Heart right ventricle (tissue), 16 donors: ENCODE measurements at regions not wholly inside any gene's neighbourhood (a gene's known extent, or its start where the extent isn't known, plus 50 kb on each side); places are given as distances from the start of the nearest gene placed in this dataset.

Experiments
- ATAC-seq, 8 donors: fragments of 200-7000 bp; cut with Tn5 transposase; one replicate each; pipeline ENCODE4 v1.9.1; 2020; ENCODE audit warnings: mild to moderate bottlenecking in 8 of 8, moderate library complexity in 8 of 8, moderate number of reproducible peaks in 1 of 8
- DNase-seq, 2 donors: peaks; one replicate each; pipeline ENCODE4 v3.0.0-alpha.2; 2020
- H3K27ac ChIP-seq, 10 donors: fragments of 200-600 bp; sonication (generic) in 2 of 10; one replicate each; pipeline versions ENCODE4 v1.5.0 to v1.8.0; 2020 to 2022; ENCODE audit warnings: mild to moderate bottlenecking in 3 of 10
- H3K27me3 ChIP-seq, 7 donors: fragments of 200-600 bp; one replicate each; pipeline ENCODE4 v1.8.0; 2021 to 2022; ENCODE audit warnings: mild to moderate bottlenecking in 2 of 7
- H3K36me3 ChIP-seq, 9 donors: fragments of 200-600 bp; sonication (generic) in 1 of 9; one replicate each; pipeline versions ENCODE4 v1.5.0 to v1.8.0; 2020 to 2022; ENCODE audit warnings: mild to moderate bottlenecking in 2 of 9
- H3K4me1 ChIP-seq, 9 donors: fragments of 200-600 bp; sonication (generic) in 1 of 9; one replicate each; pipeline versions ENCODE4 v1.5.0 to v1.8.0; 2020 to 2022; ENCODE audit warnings: mild to moderate bottlenecking in 4 of 9
- H3K4me3 ChIP-seq, 10 donors: fragments of 200-600 bp; sonication (generic) in 2 of 10; one replicate each; pipeline versions ENCODE4 v1.5.0 to v1.8.0; 2020 to 2022; ENCODE audit warnings: mild to moderate bottlenecking in 7 of 10, moderate library complexity in 2 of 10
- H3K9me3 ChIP-seq, 11 donors: fragments of 200-600 bp in 10 of 11; sonication (generic) in 2 of 11; one replicate each; pipeline versions ENCODE4 v1.5.0 to v1.8.0; 2013 to 2022; ENCODE audit warnings: mild to moderate bottlenecking in 2 of 11, control low read depth in 1 of 11, moderate library complexity in 1 of 11
- CTCF ChIP-seq, 9 donors: fragments of 200-600 bp; sonication (generic) in 2 of 9; IDR thresholded peaks; one replicate each; pipeline versions ENCODE4 v1.5.0 to v1.8.0; 2021 to 2022; ENCODE audit warnings: antibody characterized with exemption in 9 of 9, mild to moderate bottlenecking in 5 of 9, moderate library complexity in 1 of 9
- WGBS, 2 donors: extraction: QIAGEN DNeasy Blood & Tissue Kit; methylation state at CpG; one replicate each; pipeline ENCODE4 v1.1.7; 2013; ENCODE audit warnings: inconsistent platforms in 1 of 2; 5-methylcytosine and 5-hydroxymethylcytosine counted together
- intact Hi-C, 10 donors: fragments of 100-400 bp; cut with DNase I; formaldehyde crosslinking; loops; one replicate each; pipeline versions ENCODE4 v1.11.1 to v1.14.2; 2022
- donor health status: Arrhythmogenic right ventricular cardiomyopathy.
- donor health status: ischemic (EF 13 %, LVEDD 7.1; RV severe dilation, severe dysfunction).
- donor health status: healthy with polysubstance abuse.
- donor health status: DM: no; HTN: yes; CAD: no.
- donor health status: DM: no; HTN: no; CAD: no.
- donor health status: ischemic (EF 25% LVEDD 6.9; RV normal size, moderate dysfunction).
- donor health status: ischemic (EF 25% LVEDD 5.7; RV mildly dilated, moderate dysfunction).
- donor health status: healthy.
- donor health status: DM: yes; HTN: yes; CAD: no.
- donor health status: Ischemic cardiomyopathy.
- donor health status: ischemic (EF 35%, LVEDD 5.7; RV mildly dilated, moderate dysfunction).
- donor health status: nonischemic (EF 11% LVEDD 7.7; RV severe dilation, severe dysfunction).
- donor health status: DM: yes; HTN: yes; CAD: no.
- donor health status: PGD.
- donor health status: ischemic (EF 29% LVEDD 5.4; RV normal size, mild dysfunction).
- donor health status: nonischemic (EF 23%, LVEDD 6.1; RV moderate dilation, normal function).

GRCh38 chr3:74756674-74757073, 142.2 kb upstream of the CNTN3 start:
- Histone ChIP-seq H3K27ac (no peak overlapping the region), H3K4me3 (no peak overlapping the region), H3K9me3 (no peaks in the 10 kb centered on the region), H3K36me3 (no peaks in the 10 kb centered on the region), H3K27me3 (no peaks in the 10 kb centered on the region), H3K4me1 (no peaks in the 10 kb centered on the region)
- TF ChIP-seq CTCF (IDR thresholded peaks at IDR 0.05): no peak
- WGBS, 2 donors: 77 to 79% methylated on average over 2 of the region's 2 CpGs
- intact Hi-C loops: no loop called here
- DNase-seq (no peak), ATAC-seq (no peak)

DNA sequence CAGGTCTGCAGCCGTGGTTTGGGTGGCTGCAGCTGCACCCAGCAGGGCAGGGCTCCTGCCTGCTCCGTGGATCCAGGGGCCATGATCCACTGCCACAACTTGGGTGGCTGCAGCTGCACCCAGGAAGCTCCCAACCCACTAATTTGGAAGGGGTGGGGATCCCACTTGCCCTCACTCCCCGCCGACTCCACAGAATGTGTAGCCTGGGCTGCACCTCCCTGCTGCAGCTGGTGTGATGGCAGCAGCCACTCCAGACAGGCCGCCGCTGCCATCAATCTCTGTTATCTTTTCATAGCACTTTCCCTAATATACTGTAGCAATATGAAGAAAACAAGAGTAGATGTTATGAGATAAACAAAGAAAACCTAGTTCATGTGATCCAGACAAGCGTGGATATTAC, 137.8 kb upstream of the CNTN3 start:
- DNase-seq: no peak
- no peaks in the 10 kb centered on the region for H3K36me3 ChIP-seq
- intact Hi-C loops: no loop called here
- 84 to 87% methylated on average over 7 of the region's 7 CpGs for WGBS, 2 donors
- no peak for TF ChIP-seq CTCF (IDR thresholded peaks at IDR 0.05)
- no peak overlapping the region for H3K4me3 ChIP-seq
- no peaks in the 10 kb centered on the region for H3K27me3 ChIP-seq
- ATAC-seq: no peak
- no peaks in the 10 kb centered on the region for H3K4me1 ChIP-seq
- no peaks in the 10 kb centered on the region for H3K9me3 ChIP-seq
- no peak overlapping the region for H3K27ac ChIP-seq

DNA sequence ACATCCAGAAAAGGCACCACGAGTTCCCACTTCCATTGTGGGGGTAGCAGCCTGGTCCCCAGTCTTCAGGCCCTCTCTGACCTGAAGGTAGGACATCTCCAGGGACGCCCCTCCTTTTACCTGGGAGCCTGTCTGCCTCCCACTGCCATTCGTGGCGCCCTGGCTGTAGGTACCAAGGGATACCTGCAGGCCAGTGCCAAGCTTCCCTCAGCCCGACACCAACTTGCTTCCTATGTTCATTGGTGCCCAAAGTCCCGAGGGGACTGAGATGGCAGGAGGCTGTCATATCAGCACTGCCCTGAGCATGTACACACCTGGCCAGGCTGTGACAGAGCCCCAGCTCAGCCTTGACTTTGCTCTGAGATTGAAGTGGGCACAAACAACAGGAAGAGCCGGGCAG, 137.3 kb upstream of the CNTN3 start:
- no peak for TF ChIP-seq CTCF (IDR thresholded peaks at IDR 0.05)
- H3K36me3 ChIP-seq: no peaks in the 10 kb centered on the region
- intact Hi-C loops: no loop called here
- H3K9me3 ChIP-seq: no peaks in the 10 kb centered on the region
- no peak for DNase-seq
- no peak overlapping the region for H3K27ac ChIP-seq
- H3K4me3 ChIP-seq: no peak overlapping the region
- no peaks in the 10 kb centered on the region for H3K4me1 ChIP-seq
- no peaks in the 10 kb centered on the region for H3K27me3 ChIP-seq
- 66 to 71% methylated on average over 7 of the region's 7 CpGs for WGBS, 2 donors
- ATAC-seq: no peak

DNA sequence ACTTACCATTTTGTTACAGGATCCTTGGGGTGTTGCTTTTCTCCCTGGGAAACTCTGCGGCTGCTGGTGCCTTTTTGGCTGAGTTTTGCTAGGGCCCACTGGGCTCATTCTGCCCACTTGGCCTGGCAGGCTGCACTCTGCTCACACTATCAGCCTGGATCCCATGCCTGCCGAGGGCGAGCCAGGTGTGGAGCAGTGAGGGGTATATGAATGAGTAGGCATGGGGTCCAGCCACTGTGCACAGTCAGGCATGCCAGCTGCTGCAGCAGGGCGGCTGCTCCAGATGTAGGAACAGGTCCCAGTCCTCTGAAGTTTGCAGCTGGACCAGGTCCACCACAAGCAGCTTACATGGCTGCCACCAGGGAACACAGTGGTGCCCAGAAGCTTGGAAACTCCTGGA, 136.4 kb upstream of the CNTN3 start:
- intact Hi-C loops: no loop called here

More for the DNA sequence above, 136.4 kb upstream of the CNTN3 start:
- DNase-seq: peak in 1 of 2 donors; percentile 6
- H3K4me1 ChIP-seq: no peaks in the 10 kb centered on the region
- no peak overlapping the region for H3K4me3 ChIP-seq
- H3K36me3 ChIP-seq: no peaks in the 10 kb centered on the region
- ATAC-seq: no peak
- no peak overlapping the region for H3K27ac ChIP-seq
- H3K27me3 ChIP-seq: no peaks in the 10 kb centered on the region
- H3K9me3 ChIP-seq: no peaks in the 10 kb centered on the region
- WGBS, 2 donors: 76 to 81% methylated on average over 4 of the region's 4 CpGs
- no peak for TF ChIP-seq CTCF (IDR thresholded peaks at IDR 0.05)
